GM12864 (cell line): ENCODE measurements at regions not wholly inside any gene's neighbourhood (a gene's known extent, or its start where the extent isn't known, plus 50 kb on each side); places are given as distances from the start of the nearest gene placed in this dataset.

Source experiments
- DNase-seq: peaks from one replicate; pipeline ENCODE4 v3.0.0-alpha.2; 2011; ENCODE audit warnings: low read depth
- H3K4me3 ChIP-seq: 2 replicates; pipeline ENCODE4 v1.5.1; 2011; ENCODE audit warnings: mild to moderate bottlenecking, low read depth, low read length, control low read depth
- TF ChIP-seq, protein P1 (sequence below): IDR thresholded peaks from 2 replicates; pipeline ENCODE4 v1.5.1; 2011; ENCODE audit warnings: low read depth, mild to moderate bottlenecking, moderate library complexity, low read length, control low read depth, inconsistent platforms; ENCODE audit errors: missing control alignments

DNA sequence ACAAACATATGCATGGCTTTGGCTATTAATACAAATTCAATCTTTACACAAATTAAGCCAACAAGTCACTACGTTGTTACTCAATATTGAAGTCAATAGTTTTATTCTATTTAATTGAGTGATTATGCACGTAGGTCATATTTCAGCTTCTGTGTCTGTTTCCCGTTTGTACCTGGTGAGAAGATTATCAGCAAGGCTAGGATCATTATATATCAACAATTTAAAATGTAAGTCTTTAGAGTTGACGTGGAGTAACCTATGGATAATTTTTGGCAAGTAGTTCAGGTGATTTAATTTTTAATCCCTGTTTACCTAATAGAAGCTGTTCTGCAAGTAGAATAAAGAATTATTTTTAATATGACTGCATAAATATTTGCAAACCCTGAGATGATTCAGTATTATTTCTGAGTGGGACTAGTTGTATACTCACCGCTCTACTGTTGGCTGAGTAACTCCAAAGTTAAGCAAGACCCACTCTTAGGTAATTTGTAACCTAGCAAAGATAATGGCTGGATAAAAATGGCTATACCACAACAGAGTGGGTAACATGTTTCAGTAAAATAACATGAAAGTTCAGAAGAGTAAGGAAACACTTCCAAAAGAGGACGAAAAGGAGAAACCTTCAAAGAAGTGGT lies 161.0 kb downstream of the HGF start:
- H3K4me3 ChIP-seq, result no peak overlapping the region
- TF ChIP-seq, protein P1, sequence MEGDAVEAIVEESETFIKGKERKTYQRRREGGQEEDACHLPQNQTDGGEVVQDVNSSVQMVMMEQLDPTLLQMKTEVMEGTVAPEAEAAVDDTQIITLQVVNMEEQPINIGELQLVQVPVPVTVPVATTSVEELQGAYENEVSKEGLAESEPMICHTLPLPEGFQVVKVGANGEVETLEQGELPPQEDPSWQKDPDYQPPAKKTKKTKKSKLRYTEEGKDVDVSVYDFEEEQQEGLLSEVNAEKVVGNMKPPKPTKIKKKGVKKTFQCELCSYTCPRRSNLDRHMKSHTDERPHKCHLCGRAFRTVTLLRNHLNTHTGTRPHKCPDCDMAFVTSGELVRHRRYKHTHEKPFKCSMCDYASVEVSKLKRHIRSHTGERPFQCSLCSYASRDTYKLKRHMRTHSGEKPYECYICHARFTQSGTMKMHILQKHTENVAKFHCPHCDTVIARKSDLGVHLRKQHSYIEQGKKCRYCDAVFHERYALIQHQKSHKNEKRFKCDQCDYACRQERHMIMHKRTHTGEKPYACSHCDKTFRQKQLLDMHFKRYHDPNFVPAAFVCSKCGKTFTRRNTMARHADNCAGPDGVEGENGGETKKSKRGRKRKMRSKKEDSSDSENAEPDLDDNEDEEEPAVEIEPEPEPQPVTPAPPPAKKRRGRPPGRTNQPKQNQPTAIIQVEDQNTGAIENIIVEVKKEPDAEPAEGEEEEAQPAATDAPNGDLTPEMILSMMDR, result no peak
- no peak for DNase-seq

DNA sequence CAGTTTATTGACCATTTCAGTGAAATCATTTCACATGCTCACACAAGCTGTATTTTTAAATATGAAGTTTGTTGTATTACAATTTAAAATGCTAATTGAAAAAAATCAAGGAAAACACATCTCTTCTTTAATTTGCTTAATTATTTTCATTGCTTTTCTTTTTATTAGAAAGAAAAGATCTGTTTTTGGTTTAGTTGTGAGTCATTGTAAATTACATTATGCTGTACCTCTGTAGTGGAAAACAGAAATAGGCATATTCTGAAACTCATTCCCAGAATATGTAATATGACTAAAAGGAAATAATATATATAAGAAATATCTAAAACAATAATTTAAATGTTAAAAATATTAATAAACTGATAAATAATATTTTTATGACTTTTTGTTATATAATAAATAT lies 161.9 kb downstream of the HGF start:
- no peak overlapping the region for H3K4me3 ChIP-seq
- TF ChIP-seq, protein P1, result no peak
- DNase-seq, result no peak

DNA sequence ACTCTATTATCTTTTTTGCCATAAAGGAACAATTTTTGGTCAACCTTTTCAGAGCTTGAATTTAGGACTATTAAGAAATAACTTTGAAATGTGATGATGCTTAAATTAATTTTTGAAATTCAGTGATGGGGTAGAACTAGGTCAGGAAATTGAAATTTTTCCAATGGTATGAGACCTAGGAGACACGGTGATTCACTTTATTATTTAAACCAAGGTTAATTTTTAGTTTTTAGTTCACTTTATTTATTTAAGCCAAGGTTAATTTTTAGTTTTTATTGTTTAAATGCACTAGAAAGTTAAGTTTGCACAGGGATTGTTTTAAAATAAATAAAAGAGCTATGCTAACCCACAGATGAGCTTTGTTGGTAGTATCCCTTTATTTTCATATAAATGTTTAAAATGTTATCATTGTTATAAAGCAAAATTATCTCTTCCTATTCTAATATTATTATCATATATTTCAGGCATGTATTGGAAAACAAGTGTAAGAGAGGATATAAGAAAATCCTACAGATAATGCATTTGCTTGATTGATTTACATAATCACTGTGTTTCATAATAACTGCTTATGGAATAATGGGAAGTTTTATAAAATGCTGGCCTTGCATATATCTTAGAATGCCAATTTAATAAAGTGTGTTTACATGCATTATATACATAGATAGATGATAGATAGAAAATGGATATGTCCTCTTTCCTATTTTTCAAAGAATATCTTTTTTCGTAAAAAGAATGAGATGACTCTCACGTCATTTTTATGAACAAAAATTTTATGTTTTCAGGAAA lies 163.6 kb downstream of the HGF start:
- no peak overlapping the region for H3K4me3 ChIP-seq
- TF ChIP-seq, protein P1, result no peak

DNA sequence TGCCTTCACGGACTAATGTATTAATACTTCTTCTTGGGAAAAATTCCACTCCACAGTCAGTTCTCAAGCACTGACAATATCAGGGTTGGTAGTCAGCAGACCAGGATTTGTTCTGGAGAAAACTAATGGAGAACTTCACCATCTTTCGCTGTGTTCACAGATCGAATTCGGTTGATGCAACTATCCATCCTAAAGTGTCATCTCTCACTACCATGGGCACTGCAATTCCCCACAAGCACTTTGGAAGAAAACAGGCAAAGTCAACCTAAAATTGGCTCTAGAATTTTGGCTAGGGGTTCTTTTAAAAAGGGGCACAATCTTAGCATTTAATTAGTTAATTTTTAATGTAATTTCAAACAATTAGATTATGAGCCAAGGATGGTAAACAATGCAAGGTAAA lies 164.4 kb downstream of the HGF start:
- TF ChIP-seq, protein P1, result no peak
- DNase-seq, result no peak
- H3K4me3 ChIP-seq, result no peak overlapping the region

More for the DNA sequence above, 163.6 kb downstream of the HGF start:
- DNase-seq, result no peak

DNA sequence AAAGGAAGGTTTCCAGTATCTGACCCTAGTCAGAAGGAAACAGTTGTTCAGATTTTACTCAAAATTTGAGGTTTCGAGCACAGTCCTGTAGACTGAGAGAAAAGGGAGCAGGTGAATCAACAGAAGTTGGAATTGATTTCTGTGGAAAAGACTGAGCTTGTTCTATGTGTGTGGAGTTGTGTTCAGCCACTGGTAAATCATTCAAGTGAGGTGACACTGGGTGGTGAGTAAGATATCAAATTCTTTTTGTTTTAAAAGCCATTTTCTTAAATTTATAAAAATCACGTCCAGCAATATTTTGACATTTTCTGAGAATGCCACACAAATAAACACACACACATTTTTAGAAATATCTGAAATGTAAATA lies 165.1 kb downstream of the HGF start:
- no peak for DNase-seq
- TF ChIP-seq, protein P1, result no peak
- H3K4me3 ChIP-seq, result no peak overlapping the region

DNA sequence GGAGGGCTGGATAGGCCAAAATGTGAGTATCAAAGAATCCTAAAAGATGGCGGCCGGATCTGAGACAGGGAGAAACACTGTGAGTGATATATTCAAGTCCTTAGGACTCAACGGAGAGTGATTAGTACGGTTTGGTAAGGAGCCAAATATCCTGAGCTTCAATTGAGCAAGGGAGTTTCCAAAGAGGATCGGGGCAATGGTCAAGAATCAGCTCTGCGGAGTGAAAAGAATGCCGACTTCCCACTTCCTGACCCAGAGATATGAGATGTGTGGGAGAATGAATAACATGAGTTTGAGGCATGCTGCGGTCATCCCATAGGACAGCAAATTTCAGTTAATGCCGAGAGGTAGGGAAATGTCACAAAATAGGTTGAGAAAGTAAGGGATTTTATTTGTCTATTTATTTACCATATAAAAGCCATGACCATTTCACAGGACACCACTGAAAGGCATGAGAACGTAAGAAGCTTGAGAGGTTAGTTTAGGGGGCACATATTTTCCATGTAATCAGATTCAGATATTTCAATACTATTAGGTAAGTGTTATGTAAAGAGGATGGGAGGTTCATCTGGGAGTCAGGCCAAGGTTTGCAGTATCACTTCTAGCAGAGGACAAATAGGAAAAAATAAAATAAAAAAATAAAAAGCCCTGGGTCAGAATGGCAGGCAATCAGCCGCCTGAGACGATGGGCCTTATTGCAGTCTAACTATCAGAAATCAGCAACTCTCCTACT lies 165.6 kb downstream of the HGF start:
- TF ChIP-seq, protein P1, result no peak
- DNase-seq, result no peak
- no peak overlapping the region for H3K4me3 ChIP-seq

DNA sequence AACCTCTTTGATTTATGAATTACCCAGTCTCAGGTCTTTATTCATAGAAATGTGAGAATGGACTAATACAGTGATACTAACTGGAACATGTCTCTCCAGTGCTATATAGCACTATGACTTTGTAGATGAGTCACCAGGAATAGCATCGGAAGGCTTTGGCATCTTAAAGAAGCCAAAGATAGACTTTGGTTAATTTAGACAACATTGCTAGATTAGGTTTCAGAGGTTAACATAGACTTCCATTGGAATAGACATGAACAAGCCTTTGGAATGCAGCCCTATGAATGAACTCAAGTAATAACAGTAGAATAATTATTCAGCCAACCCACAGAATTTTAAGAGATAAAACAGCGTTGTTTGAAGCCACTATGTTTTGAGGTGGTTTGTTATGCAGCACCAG lies 169.2 kb downstream of the HGF start:
- no peak overlapping the region for H3K4me3 ChIP-seq
- no peak for DNase-seq
- TF ChIP-seq, protein P1, result no peak
